Astrocyte of the cerebellum (primary cell): ENCODE measurements at regions not wholly inside any gene's neighbourhood (a gene's known extent, or its start where the extent isn't known, plus 50 kb on each side); places are given as distances from the start of the nearest gene placed in this dataset.

Source experiments
- DNase-seq: peaks from one replicate; pipeline ENCODE4 v3.0.0-alpha.2; 2011; ENCODE audit warnings: low read depth
- H3K4me3 ChIP-seq: 2 replicates; pipeline ENCODE4 v1.5.1; 2011; ENCODE audit warnings: mild to moderate bottlenecking, low read depth, low read length, moderate library complexity
- in situ Hi-C: cut with HindIII; loops from 2 replicates; pipeline ENCODE4 v1.10.0; 2017; ENCODE audit warnings: low sequenced_read_pairs
- TF ChIP-seq, protein P1 (sequence below): IDR thresholded peaks from 2 replicates; pipeline ENCODE4 v1.5.1; 2012; ENCODE audit warnings: low read length, low read depth, moderate library complexity, mild to moderate bottlenecking; ENCODE audit errors: missing control alignments

DNA sequence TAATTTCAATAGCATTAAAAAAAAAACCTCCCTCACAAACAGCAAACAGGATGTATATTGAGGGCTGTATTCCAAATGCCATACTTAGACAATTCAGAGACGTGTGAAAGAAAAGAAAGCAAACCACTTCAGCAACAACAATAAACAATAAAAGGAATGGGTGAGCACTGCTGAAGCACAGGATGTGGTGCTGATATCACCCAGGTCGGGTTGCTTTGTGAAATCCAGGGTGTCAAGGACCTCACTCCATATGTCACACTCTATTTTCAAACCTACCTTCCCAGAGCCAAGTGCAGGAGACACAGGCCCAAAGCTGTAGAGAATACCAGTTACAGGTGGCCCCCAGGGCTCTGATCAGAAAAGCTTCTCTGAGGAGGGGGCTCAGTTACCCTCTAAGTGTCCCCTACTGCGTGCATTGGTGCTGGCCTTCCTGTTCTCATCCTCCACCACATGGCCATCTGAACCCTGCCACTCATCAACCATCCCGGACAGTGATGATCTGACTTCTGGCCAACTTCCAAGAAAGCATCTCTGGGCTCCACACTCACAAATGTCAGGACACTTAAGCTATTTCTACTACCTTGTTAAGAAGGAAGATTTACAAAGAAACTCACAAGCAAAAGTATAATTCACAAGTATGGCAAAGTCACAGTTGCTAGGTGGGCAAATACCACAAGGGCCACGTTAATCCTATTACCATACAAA lies 363.0 kb downstream of the SS18 start:
- TF ChIP-seq, protein P1, sequence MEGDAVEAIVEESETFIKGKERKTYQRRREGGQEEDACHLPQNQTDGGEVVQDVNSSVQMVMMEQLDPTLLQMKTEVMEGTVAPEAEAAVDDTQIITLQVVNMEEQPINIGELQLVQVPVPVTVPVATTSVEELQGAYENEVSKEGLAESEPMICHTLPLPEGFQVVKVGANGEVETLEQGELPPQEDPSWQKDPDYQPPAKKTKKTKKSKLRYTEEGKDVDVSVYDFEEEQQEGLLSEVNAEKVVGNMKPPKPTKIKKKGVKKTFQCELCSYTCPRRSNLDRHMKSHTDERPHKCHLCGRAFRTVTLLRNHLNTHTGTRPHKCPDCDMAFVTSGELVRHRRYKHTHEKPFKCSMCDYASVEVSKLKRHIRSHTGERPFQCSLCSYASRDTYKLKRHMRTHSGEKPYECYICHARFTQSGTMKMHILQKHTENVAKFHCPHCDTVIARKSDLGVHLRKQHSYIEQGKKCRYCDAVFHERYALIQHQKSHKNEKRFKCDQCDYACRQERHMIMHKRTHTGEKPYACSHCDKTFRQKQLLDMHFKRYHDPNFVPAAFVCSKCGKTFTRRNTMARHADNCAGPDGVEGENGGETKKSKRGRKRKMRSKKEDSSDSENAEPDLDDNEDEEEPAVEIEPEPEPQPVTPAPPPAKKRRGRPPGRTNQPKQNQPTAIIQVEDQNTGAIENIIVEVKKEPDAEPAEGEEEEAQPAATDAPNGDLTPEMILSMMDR, result no peak
- in situ Hi-C loops, result no loop called here
- DNase-seq, result no peak
- H3K4me3 ChIP-seq, result no peak overlapping the region

DNA sequence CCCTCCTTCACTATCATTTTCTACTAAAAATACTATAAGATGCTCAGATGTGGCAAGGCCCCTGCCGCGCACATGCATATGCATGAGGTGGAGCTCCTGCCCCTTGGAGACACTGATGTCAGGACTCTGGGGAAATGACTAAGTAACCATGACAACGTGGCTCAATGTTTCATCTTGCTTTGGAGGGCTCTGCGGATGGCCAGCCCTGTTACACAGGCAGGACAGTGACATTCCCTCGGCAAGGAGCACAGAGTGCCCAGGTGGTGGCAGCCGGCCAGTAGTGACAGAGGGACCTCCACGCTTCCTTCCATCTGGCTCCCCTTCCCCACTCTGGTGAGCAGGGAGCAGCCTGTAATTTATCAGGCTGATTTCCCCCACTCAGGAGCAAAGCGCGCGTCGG lies 364.1 kb downstream of the SS18 start:
- TF ChIP-seq, protein P1, result no peak

DNA sequence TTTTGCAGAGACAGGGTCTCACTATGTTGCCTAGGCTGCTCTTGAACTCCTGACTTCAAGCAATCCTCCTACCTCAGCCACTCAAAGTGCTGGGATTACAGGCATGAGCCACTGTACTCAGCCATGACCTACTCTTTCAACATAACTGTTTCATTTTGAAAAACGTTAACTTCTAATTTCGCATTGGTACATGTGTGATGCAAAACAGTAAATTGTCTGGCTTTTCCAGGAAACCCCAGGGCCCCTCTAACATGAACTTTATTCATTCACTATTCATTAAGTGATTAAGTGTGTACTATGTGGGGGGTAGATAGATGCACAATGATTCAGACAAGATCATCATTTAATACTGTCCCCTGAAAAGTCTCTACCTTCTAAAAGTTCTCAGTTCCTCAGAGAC lies 364.9 kb downstream of the SS18 start:
- no peak for DNase-seq
- in situ Hi-C loops, result no loop called here
- no peak overlapping the region for H3K4me3 ChIP-seq
- TF ChIP-seq, protein P1, result no peak

More for the DNA sequence above, 364.1 kb downstream of the SS18 start:
- in situ Hi-C loops, result no loop called here
- H3K4me3 ChIP-seq, result no peak overlapping the region
- DNase-seq, result no peak

DNA sequence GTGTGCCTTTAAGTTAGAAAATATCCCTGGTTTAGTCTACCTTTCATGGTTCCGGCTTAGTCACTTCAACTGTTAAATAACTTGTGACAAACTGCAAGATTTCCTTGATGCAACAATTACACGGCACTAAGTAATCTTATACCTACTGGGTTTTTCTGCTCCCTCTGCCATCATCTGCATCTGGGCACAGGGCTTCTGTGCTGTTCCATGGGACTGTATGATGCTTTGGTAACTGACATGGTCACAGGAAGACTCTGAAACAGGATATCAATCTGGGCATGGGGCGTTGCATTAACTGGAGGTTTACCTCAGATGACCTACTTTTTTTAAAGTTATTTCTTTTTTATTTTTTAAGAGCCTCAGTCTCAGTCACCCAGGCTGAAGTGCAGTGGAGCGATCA lies 365.4 kb downstream of the SS18 start:
- no peak overlapping the region for H3K4me3 ChIP-seq
- DNase-seq, result no peak
- TF ChIP-seq, protein P1, result no peak
- in situ Hi-C loops, result no loop called here

DNA sequence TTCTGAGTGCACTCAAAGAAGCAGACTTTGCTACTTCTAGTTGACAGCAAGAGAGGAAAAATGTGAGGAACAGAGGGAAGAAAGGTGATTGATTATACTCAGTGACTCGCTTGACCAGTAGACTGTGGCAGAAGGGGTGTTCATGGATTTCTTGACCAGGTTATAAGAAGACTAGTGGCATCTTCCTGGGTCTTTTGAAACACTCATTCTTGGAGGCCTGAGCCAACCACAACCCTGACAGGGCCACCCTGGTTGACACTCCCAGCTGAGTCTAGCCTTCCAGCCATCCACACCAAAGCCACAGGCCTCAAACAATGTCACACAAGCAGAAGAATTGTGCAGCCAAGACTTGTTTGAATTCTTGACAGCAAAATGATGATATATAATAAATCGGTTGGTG lies 366.3 kb downstream of the SS18 start:
- in situ Hi-C loops, result no loop called here

DNA sequence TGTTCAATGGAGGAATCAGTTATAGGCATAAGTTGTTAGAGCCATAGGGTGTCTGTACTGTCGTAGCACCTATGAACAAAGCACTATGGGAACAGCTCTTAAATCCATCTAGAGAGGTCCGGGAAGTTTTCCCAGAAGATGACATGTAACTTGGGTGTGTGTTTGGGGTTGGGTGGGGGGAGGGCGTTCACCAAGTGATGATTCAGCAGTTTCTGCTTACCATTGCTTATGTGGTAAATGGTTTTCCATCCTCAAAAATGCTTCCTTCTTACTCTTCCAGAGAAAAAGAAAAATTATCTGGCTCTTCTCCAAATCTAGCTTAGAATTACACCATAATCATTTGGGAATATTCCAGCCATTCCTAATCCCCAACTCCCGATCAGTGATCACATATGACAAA lies 361.1 kb upstream of the ZNF521 start:
- in situ Hi-C loops, result no loop called here
- DNase-seq, result no peak
- no peak overlapping the region for H3K4me3 ChIP-seq
- TF ChIP-seq, protein P1, result no peak

More for the DNA sequence above, 366.3 kb downstream of the SS18 start:
- H3K4me3 ChIP-seq, result no peak overlapping the region
- TF ChIP-seq, protein P1, result no peak
- DNase-seq, result no peak
